ENCODE measurements at regions not wholly inside any gene's neighbourhood (a gene's known extent, or its start where the extent isn't known, plus 50 kb on each side); places are given as distances from the start of the nearest gene placed in this dataset.

- TF ChIP-seq, protein P1, sequence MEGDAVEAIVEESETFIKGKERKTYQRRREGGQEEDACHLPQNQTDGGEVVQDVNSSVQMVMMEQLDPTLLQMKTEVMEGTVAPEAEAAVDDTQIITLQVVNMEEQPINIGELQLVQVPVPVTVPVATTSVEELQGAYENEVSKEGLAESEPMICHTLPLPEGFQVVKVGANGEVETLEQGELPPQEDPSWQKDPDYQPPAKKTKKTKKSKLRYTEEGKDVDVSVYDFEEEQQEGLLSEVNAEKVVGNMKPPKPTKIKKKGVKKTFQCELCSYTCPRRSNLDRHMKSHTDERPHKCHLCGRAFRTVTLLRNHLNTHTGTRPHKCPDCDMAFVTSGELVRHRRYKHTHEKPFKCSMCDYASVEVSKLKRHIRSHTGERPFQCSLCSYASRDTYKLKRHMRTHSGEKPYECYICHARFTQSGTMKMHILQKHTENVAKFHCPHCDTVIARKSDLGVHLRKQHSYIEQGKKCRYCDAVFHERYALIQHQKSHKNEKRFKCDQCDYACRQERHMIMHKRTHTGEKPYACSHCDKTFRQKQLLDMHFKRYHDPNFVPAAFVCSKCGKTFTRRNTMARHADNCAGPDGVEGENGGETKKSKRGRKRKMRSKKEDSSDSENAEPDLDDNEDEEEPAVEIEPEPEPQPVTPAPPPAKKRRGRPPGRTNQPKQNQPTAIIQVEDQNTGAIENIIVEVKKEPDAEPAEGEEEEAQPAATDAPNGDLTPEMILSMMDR (IDR thresholded peaks at IDR 0.05; ENCODE audit: low read depth, low read length): no peak
- TF ChIP-seq POLR2A (IDR thresholded peaks at IDR 0.05; ENCODE audit: extremely low read depth, insufficient read length): no peak
- no peak for TF ChIP-seq MAX (IDR thresholded peaks at IDR 0.05; ENCODE audit: low read depth, low read length)
- no peak for TF ChIP-seq MYC (IDR thresholded peaks at IDR 0.05; ENCODE audit: low read depth, low read length)
These were observed 102.8 kb upstream of the TMEM18 start for GRCh38 chr2:780002-780401.

Measured in NB4 (cell line).